Thyroid gland (tissue), 4 donors: ENCODE measurements at regions not wholly inside any gene's neighbourhood (a gene's known extent, or its start where the extent isn't known, plus 50 kb on each side); places are given as distances from the start of the nearest gene placed in this dataset.

Experiments
- POLR2A ChIP-seq, 2 donors: fragments of 450-650 bp; IDR thresholded peaks; one replicate each; pipeline ENCODE4 v1.6.1; 2017; ENCODE audit warnings: antibody characterized with exemption in 2 of 2, mild to moderate bottlenecking in 2 of 2, moderate library complexity in 1 of 2
- TF ChIP-seq, protein P1 (sequence below), 6 experiments: fragments of 200-600 bp in 3 of 6; fragments of 450-650 bp in 3 of 6; sonication (generic) in 3 of 6; IDR thresholded peaks; one replicate each; pipeline ENCODE4 v1.5.1; 2016 to 2019; ENCODE audit warnings: antibody characterized with exemption in 6 of 6, mild to moderate bottlenecking in 2 of 6, inconsistent platforms in 1 of 6, moderate library complexity in 1 of 6

DNA sequence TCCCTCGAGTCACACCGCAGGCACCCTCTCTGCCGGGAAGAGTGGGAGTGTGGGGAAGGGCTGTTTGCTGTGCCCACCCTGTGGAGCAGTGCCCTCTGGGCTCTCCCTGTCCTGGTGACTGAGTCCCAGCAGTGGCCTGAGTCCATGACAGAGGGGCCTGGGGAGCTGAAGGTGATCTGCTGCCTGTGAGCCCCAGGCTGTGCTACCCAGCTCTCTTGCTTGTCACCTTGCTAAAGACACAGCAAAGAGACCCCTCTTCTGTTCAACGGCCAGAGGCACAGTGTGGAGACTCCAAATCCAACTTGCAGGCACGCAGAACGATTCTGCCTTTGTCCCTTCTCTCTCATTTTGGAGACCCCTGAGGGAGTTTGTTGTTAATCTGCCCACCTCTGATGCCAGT lies 232.6 kb downstream of the OPA1 start:
- TF ChIP-seq, protein P1, sequence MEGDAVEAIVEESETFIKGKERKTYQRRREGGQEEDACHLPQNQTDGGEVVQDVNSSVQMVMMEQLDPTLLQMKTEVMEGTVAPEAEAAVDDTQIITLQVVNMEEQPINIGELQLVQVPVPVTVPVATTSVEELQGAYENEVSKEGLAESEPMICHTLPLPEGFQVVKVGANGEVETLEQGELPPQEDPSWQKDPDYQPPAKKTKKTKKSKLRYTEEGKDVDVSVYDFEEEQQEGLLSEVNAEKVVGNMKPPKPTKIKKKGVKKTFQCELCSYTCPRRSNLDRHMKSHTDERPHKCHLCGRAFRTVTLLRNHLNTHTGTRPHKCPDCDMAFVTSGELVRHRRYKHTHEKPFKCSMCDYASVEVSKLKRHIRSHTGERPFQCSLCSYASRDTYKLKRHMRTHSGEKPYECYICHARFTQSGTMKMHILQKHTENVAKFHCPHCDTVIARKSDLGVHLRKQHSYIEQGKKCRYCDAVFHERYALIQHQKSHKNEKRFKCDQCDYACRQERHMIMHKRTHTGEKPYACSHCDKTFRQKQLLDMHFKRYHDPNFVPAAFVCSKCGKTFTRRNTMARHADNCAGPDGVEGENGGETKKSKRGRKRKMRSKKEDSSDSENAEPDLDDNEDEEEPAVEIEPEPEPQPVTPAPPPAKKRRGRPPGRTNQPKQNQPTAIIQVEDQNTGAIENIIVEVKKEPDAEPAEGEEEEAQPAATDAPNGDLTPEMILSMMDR (IDR thresholded peaks at IDR 0.05): no peak
- TF ChIP-seq POLR2A (IDR thresholded peaks at IDR 0.05): no peak
